GM12878 (cell line): ENCODE measurements at regions not wholly inside any gene's neighbourhood (a gene's known extent, or its start where the extent isn't known, plus 50 kb on each side); places are given as distances from the start of the nearest gene placed in this dataset.

ENCODE experiments used
- BACH1 ChIP-seq: fragments of 450-650 bp; IDR thresholded peaks from 2 replicates; pipeline ENCODE4 v1.6.1; 2017; ENCODE audit warnings: mild to moderate bottlenecking, borderline replicate concordance
- CTCF ChIP-seq, 3 experiments: IDR thresholded peaks in 2 of 3; conservative IDR thresholded peaks in 1 of 3; 2 replicates each; pipeline ENCODE4 v1.5.1; 2011; ENCODE audit warnings: low read depth in 3 of 3, low read length in 3 of 3, mild to moderate bottlenecking in 3 of 3, control low read depth in 2 of 3, moderate library complexity in 2 of 3, inconsistent platforms in 1 of 3, mixed read lengths in 1 of 3; ENCODE audit not compliant: control insufficient read depth in 2 of 3, insufficient read depth in 1 of 3; ENCODE audit errors: extremely low read depth in 1 of 3
- CUX1 ChIP-seq: IDR thresholded peaks from 2 replicates; pipeline ENCODE4 v1.6.1; 2012; ENCODE audit warnings: improper control_type of control experiment, low read depth, low read length; ENCODE audit not compliant: insufficient replicate concordance
- EP300 ChIP-seq, 2 experiments: fragments of 150-350 bp in 1 of 2; IDR thresholded peaks; 2 replicates each; pipeline ENCODE4 v1.6.1; 2011 to 2012; ENCODE audit warnings: low read depth in 2 of 2, low read length in 2 of 2, borderline replicate concordance in 1 of 2, improper control_type of control experiment in 1 of 2, inconsistent platforms in 1 of 2; ENCODE audit not compliant: control insufficient read depth in 1 of 2
- ESRRA ChIP-seq: IDR thresholded peaks from 2 replicates; pipeline ENCODE4 v1.6.1; 2012; ENCODE audit warnings: mild to moderate bottlenecking, low read length, improper control_type of control experiment
- KLF5 ChIP-seq: fragments of 450-650 bp; IDR thresholded peaks from 2 replicates; pipeline ENCODE4 v1.6.1; 2014; ENCODE audit warnings: mild to moderate bottlenecking; ENCODE audit not compliant: partially characterized antibody
- MAX ChIP-seq: IDR thresholded peaks from 2 replicates; pipeline ENCODE4 v1.6.1; 2012; ENCODE audit warnings: low read depth, low read length, improper control_type of control experiment
- NFYA ChIP-seq: IDR thresholded peaks from 2 replicates; pipeline ENCODE4 v1.6.1; 2011; ENCODE audit warnings: low read depth, mild to moderate bottlenecking, low read length, improper control_type of control experiment, borderline replicate concordance
- POLR2A ChIP-seq: IDR thresholded peaks from 2 replicates; pipeline ENCODE4 v1.6.1; 2011; ENCODE audit warnings: low read depth, mild to moderate bottlenecking, low read length
- RB1 ChIP-seq: fragments of 450-650 bp; formaldehyde crosslinking; IDR thresholded peaks from 2 replicates; pipeline ENCODE4 v1.6.1; 2017; ENCODE audit warnings: mild to moderate bottlenecking, borderline replicate concordance
- RFX5 ChIP-seq: IDR thresholded peaks from 2 replicates; pipeline ENCODE4 v1.6.1; 2011; ENCODE audit warnings: low read depth, low read length, improper control_type of control experiment
- SPI1 ChIP-seq: IDR thresholded peaks from 2 replicates; pipeline ENCODE4 v1.6.1; 2011; ENCODE audit warnings: low read depth, mild to moderate bottlenecking, low read length, moderate library complexity, borderline replicate concordance; ENCODE audit not compliant: insufficient read depth
- USF1 ChIP-seq: IDR thresholded peaks from 2 replicates; pipeline ENCODE4 v1.6.1; 2011; ENCODE audit warnings: borderline replicate concordance, low read depth, mild to moderate bottlenecking, moderate library complexity, mixed read lengths, low read length; ENCODE audit not compliant: insufficient read depth; ENCODE audit errors: extremely low read length
- ZNF207 ChIP-seq: fragments of 450-650 bp; IDR thresholded peaks from 2 replicates; pipeline ENCODE4 v1.6.1; 2014; ENCODE audit warnings: antibody characterized with exemption, mild to moderate bottlenecking, borderline replicate concordance

GRCh38 chr4:37071576-37071975 lies 173.0 kb upstream of the NWD2 start:
- TF ChIP-seq POLR2A (no peak), CTCF (IDR thresholded peaks at IDR 0.05 in 2 of 3, conservative IDR thresholded peaks at IDR 0.05 in 1 of 3; ENCODE audit: control insufficient read depth in 2 of 3, extremely low read depth in 1 of 3, insufficient read depth in 1 of 3, low read depth in 3 of 3, low read length in 3 of 3) (no peak), ESRRA (no peak), EP300 (IDR thresholded peaks at IDR 0.05; ENCODE audit: borderline replicate concordance in 1 of 2, control insufficient read depth in 1 of 2, low read depth in 2 of 2, low read length in 2 of 2) (no peak), SPI1 (no peak), USF1 (no peak), MAX (no peak), RFX5 (no peak), BACH1 (no peak), CUX1 (no peak), KLF5 (no peak), ZNF207 (no peak), NFYA (no peak), RB1 (no peak)
